Urothelium cell line (cell line): ENCODE measurements at regions not wholly inside any gene's neighbourhood (a gene's known extent, or its start where the extent isn't known, plus 50 kb on each side); places are given as distances from the start of the nearest gene placed in this dataset.
"Not testable (repeated sequence)": the region's sequence is repeated elsewhere in the genome, so short reads cannot be mapped to it uniquely, and the experiment has no call there.

ENCODE experiments used
- DNase-seq: peaks from one replicate; pipeline ENCODE4 v3.0.0; 2011; ENCODE audit warnings: low spot score, mixed read lengths
- FAIRE-seq: peaks from 2 replicates; lab custom pipeline; 2011; peaks lifted over from hg19 to GRCh38; lab: Jason Lieb, UNC

DNA sequence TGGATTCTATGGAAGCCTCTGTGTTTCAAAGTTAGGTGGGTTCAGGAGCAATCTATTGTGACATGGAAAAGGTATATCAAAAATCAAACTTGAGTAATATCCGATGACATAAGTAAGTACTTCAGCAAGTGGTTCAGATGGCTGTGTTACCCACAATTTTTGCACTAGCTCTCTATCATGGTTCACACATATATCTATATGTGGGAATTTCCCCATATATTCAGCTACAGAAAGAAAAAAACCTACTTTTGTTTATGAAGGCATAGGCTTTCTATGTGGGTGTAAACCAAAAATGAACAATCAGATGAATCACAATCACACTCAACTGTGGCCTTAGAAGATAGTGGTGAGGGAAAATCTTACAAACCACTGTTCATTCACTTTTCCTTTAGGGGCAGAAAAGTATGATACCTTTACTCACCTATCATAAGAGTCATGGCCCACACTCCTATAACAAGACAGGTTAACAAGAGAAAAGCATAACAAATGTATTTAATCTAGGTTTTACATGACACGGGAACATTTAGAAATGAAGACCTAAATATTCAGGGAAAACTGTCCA is 449.6 kb upstream of the HTR1E start:
- no peak for DNase-seq
- no peak for FAIRE-seq

DNA sequence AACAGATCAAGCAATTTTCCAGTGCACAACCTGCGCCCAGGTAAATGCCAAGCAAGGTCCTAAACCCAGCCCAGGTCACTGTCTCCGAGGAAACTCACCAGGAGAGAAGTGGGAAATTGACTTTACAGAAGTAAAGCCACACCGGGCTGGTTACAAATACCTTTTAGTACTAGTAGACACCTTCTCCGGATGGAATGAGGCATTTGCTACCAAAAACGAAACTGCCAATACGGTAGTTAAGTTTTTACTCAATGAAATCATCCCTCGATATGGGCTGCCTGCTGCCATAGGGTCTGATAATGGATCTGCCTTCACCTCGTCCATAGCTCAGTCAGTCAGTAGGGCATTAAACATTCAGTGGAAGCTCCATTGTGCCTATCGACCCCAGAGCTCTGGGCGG is 459.0 kb upstream of the HTR1E start:
- DNase-seq, FAIRE-seq: not testable (repeated sequence)

GRCh38 chr6:86477500-86478148 is 459.7 kb upstream of the HTR1E start:
- no peak for FAIRE-seq

GRCh38 chr6:86476311-86476710 is 461.0 kb upstream of the HTR1E start:
- no peak for DNase-seq
- FAIRE-seq, result no peak

More at GRCh38 chr6:86477500-86478148, 459.7 kb upstream of the HTR1E start:
- no peak for DNase-seq

DNA sequence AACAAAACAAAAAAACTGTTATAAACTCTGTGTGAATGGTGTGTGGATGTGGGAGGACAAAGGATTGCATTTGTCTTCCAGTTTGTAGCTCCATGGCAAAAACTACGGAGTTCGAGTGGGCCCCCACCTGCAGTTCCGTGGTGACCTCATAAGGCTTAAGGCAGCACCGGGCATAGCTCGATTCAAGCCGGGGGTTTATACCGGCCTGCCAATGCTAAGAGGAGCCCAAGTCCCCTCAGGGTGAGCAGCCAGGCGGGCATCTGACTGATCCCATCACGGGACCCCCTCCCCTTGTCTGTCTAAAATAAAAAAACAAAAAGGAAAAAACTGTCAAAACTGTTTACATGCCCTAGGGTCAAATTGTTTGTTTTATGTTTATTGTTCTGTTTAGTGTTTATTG is 463.2 kb upstream of the HTR1E start:
- FAIRE-seq, result no peak
- DNase-seq, result no peak

DNA sequence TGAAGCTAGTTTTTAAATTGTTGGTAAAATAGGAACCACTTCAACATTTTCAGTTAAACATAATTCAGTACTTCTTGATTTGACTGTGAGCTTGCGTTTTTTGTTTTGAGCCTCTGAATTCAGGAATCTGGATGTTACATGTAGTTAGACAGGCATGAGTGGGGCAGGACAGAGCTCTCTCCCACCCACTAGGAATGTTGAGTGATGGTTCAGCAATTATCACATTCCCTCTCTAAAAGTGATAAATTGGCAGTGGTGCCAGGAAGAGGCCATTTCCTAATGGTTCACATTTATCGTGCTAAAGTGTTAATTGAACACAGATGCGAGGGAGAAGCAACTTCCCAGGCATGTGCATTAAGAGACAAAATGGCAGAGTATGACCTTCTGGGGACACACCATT is 465.5 kb upstream of the HTR1E start:
- no peak for DNase-seq
- FAIRE-seq, result no peak

GRCh38 chr6:86459978-86460377 is 477.4 kb upstream of the HTR1E start:
- no peak for DNase-seq
- no peak for FAIRE-seq

DNA sequence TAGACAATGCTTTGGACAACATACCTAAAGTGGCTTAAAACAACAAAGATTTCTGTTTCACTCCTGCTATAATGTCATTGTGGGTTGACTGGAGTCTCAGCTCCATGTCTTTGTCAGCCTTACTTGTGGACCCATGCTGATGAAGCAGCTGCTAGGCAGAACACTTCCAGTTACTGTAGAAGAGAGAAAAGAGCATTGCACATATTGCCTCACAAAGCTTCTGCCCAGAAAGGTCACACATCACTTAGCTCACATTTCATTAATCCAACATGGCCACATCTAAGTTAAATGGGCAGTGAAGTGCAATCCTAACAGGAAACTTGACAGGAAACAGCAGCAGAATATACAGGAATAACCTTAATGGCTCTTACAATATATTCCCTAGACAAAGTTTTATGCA is 480.5 kb upstream of the HTR1E start:
- FAIRE-seq, result no peak
- no peak for DNase-seq

GRCh38 chr6:86453232-86453631 is 484.1 kb upstream of the HTR1E start:
- no peak for DNase-seq
- FAIRE-seq, result no peak

GRCh38 chr6:86448398-86448797 is 488.9 kb upstream of the HTR1E start:
- no peak for FAIRE-seq
- DNase-seq, result no peak

GRCh38 chr6:86440608-86441007 is 496.7 kb upstream of the HTR1E start:
- FAIRE-seq (no peak), DNase-seq (no peak)

- FAIRE-seq (no peak), DNase-seq (no peak)
Measured at GRCh38 chr6:86423571-86423970, 513.8 kb upstream of the HTR1E start.

DNA sequence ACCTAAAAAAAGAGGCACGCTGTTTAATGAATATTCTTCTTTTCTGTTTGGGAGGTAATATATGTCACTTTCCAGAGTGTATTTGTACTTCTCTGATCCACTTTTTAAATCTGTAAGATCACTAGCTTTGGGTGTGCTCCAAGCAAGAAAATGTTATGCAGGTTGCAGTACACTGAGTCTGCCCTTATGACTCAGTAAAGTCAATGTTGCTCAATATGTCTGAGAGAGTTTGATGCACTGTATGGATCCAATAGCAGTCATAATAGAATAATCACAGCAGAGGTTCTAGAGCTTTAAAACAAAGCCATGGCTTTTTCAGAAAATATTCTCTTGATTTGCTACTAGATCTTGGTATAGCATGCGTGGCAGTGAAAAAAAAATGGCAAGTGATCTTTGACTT is 525.3 kb upstream of the HTR1E start:
- FAIRE-seq (no peak), DNase-seq (no peak)

- FAIRE-seq, result no peak
- no peak for DNase-seq
Measured at GRCh38 chr6:86407128-86407527, 530.2 kb upstream of the HTR1E start.

- DNase-seq, FAIRE-seq: not testable (repeated sequence)
Measured at GRCh38 chr6:86392850-86393249, 544.5 kb upstream of the HTR1E start.

GRCh38 chr6:86380571-86381125 is 556.7 kb upstream of the HTR1E start:
- no peak for FAIRE-seq
- DNase-seq, result no peak

GRCh38 chr6:86357877-86358276 is 579.5 kb upstream of the HTR1E start:
- DNase-seq (no peak), FAIRE-seq (no peak)

GRCh38 chr6:86355271-86355670 is 582.1 kb upstream of the HTR1E start:
- no peak for FAIRE-seq
- DNase-seq, result no peak

GRCh38 chr6:86331919-86332318 is 605.4 kb upstream of the HTR1E start:
- FAIRE-seq (no peak), DNase-seq (no peak)

- FAIRE-seq (no peak), DNase-seq (no peak)
Measured at GRCh38 chr6:86331265-86331840, 606.0 kb upstream of the HTR1E start.

DNA sequence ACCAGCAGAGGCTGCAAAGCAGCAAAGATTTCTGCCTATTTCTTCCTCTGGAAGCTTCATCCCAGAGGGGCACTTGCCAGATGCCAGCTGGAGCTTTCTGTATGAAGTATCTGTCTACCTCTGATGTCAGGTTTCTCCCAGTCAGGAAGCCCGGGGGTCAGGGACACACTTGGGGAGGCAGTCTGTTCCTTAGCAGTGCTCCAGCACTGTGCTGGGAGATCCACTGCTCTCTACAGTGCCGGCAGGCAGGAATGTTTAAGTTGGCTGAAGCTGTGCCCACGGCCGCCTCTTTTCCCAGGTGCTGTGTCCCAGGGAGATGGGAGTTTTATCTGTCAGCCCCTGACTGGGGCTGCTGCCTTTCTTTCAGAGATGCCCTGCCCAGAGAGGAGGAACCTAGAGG is 631.1 kb upstream of the HTR1E start:
- DNase-seq, result no peak
- no peak for FAIRE-seq

DNA sequence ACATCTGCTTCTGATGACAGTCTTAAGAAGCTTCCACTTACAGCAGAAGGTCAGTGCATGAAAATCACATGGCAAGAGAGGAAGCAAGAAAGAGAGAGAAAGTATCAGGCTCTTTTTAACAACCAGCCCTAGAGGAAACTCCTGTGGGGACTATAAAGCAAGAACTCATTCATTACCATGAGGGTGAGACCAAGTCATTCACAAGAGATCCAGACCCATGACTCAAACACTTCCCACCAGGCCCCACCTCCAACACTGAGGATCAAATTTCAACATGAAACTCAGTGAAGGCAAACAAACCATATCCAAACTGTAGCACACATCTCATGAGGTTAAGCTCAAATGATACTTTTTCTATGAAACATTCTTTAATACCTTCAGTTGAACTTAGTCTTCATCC is 643.2 kb upstream of the SYNCRIP start:
- FAIRE-seq (no peak), DNase-seq (no peak)
